ENCODE measurements at regions not wholly inside any gene's neighbourhood (a gene's known extent, or its start where the extent isn't known, plus 50 kb on each side); places are given as distances from the start of the nearest gene placed in this dataset.
"Not testable (repeated sequence)": the region's sequence is repeated elsewhere in the genome, so short reads cannot be mapped to it uniquely, and the experiment has no call there.

GRCh38 chr14:89484051-89484844, 67.2 kb upstream of the FOXN3 start:
- DNase-seq, result no peak

- DNase-seq, result no peak
Measured at GRCh38 chr14:89481196-89481595, 64.2 kb upstream of the FOXN3 start.

DNA sequence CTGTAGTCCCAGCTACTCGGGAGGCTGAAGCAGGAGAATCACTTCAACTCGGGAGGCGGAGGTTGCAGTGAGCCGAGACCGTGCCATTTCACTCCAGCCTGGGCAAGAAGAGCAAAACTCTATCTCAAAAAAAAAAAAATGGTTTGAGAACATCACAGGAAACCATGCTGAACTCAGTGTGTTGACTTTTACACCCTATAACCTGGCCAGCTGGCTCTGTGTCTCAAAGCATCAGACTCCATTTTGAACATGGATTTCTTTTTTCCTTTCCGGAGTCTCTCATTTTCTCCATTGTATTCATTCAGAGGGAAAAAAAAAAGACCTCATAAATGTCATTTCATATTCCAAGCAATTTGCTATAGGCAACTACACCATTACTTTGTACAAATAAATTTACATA, 63.2 kb upstream of the FOXN3 start:
- DNase-seq, result no peak

- DNase-seq, result no peak
Measured at GRCh38 chr14:89479802-89480201, 62.8 kb upstream of the FOXN3 start.

- DNase-seq, result no peak
Measured at GRCh38 chr14:89477391-89477790, 60.4 kb upstream of the FOXN3 start.

DNA sequence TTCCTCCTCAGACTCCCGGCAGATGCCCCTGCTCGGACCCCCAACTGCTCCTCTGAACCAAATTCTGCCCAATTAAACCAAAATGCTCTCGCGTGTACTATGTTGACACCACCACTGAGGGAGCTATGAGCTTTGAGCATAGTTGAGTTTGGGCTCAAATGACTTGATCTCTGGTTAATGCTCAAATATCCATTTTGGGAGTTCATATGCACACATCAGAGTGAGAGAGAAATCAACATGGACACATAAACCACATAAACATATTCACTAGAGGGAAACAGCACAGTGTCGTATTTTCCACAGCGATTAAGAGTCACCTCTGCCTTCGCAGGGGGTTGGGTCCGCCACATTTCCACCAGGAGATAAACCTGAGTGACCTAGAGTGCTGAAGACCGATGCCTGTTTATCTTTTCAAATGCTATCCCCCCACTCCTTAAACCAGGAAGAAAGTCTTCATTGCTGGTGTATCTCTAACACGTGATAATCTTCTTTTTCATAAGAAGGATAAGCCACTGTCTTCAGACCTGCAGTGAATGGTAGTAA, 59.4 kb upstream of the FOXN3 start:
- DNase-seq, result no peak

- no peak for DNase-seq
Measured at GRCh38 chr14:89474464-89474863, 57.4 kb upstream of the FOXN3 start.

GRCh38 chr14:89473989-89474388, 57.0 kb upstream of the FOXN3 start:
- DNase-seq, result no peak

DNA sequence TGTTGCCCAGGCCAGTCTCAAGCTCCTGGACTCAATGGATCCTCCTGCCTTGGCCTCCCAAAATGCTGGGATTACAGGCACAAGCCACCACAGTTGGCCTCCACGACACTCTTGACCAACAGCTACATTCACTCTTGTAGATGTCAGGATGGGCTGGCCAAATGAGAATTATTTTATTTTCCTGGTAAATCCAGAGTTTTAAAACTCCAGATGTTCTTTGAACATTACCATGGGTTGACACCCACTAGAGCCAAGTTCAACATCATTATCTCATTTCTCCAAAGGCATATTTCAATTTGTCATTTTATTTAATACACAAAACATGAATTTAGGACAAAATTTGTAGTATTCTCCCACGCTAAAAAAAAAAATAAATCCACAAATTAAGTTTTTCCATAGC, 56.5 kb upstream of the FOXN3 start:
- DNase-seq, result no peak

DNA sequence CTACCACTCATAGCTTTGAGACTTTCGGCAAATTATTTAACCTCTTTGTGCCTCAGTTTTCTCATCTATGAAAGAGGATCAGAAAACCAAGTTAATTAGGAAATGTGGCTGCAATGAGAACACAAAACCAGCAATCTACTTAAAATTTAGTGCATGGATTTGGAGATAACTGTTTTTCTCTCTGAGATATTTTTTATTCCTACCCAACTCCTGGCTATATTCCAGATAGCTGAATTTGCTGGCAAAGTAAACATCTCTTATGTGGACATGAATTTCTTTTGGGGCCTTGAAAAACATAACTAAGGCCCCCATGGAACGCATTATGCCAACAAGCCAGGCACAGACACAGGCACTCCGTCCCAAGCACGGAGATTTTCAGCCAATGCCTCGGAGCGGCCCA, 53.4 kb upstream of the FOXN3 start:
- no peak for DNase-seq

DNA sequence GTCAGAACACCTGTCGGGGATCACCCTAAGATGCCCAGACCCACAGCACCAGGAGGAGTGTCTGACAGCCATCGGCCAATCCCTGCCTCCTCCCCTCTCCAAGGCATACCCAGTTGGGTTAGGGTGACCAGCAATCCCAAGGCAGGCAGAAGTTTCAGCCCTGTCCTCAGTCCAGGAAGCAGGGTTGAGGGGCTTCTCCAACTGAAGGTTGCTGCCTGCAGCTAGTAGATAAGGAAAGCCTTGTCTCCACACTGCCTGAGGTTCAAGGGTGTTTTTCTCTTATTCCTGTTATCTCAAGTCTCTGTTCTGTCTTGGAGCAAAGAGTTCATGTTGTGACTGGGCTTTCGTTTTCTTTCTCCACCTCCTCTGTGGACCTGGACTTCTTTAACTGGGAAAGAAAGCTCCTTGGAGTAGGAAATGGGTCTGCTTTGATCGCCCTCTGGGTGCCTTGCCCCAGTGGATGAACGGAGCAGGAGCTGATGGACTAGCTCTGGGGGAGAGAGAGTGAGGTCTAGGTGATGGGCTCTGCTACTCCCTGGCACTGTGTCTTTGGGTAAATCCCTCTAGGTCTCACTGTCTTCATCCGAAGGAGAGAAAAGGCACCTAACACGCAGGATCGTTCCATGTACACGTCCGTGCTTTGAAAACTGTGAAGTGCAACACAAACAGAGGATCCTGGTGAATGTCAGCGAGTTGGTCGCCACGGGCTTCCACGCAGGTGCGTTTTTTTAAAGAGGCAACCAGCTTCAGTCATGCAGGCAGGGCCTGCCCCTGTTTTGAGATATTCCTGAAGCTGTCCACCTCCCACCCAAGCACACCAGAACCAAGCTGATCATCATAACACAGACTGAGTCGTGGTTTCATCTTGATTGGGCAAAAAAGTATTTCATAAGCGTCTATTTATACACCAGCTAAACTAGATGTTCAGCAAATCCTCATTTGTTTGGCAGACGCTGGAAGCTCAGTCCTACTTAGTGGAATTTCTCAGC, 52.5 kb upstream of the FOXN3 start:
- no peak for DNase-seq

DNA sequence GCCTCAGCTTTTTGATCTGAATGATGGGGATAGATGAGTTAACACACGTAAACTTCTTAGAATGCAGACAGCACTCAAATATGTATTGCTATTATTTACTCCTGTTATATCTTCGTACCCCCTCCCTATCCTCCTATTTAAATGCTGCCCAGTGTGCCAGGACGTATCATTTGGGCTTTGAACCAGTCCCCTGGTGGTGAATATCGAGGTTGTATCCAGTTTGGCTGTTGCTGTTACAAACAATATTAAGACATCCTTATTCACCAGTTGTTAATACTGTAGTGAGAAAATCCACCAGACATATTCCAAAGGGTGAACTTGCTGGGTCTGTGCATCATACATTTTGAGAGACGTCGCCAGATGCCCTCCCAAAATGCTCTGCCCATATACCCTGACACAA, 51.5 kb upstream of the FOXN3 start:
- no peak for DNase-seq

DNA sequence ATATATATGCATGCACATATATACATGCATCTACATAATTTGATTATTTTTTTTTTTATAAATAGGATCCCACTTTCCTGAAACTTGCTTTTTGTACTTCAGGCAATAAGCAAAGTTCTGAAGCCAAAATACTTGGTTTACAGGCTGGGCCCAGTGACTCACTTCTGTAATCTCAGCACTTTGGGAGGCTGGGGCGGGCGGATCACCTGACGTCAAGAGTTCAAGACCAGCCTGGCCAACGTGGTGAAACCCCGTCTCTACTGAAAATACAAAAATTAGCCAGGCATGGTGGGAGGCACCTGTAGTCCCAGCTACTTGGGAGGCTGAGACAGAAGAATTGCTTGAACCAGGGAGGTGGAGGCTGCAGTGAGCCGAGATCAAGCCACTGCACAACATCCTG, 51.0 kb upstream of the FOXN3 start:
- DNase-seq, result not testable (repeated sequence)

DNA sequence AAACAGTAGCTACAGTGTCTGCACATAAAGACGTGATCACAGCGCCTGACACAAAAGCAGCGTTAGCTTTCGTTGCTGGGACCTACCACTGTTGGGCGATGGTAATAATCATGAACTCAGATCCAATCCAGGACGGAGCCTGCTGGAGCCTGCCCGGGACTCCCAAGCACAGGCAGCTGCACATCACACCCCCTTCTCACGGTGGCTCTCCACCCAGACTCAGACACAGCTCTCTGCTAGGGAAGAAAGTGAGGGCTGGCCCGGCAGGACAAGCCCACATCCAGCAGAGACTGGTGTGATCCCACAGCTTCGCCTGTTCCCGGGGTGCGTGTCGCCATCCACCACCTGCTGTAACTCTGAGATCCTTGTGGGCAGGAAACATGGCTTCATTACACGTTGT, 49.9 kb upstream of the FOXN3 start:
- DNase-seq, result no peak

Measured in NCI-H2029 treated with DMSO at 0.1 percent for 48 hours (cell line).